HL-60 (cell line): ENCODE measurements at regions not wholly inside any gene's neighbourhood (a gene's known extent, or its start where the extent isn't known, plus 50 kb on each side); places are given as distances from the start of the nearest gene placed in this dataset.
"Not testable (repeated sequence)": the region's sequence is repeated elsewhere in the genome, so short reads cannot be mapped to it uniquely, and the experiment has no call there.

ENCODE experiments used
- DNase-seq, 2 experiments: peaks; one replicate each; pipeline ENCODE4 v3.0.0-alpha.2; 2010 to 2020; ENCODE audit warnings: low read depth in 1 of 2, low spot score in 1 of 2
- H3K27ac ChIP-seq: fragments of 250-450 bp; sonication (Bioruptor Pico); replicated peaks from 2 replicates; pipeline ENCODE4 v1.5.1; 2020; ENCODE audit warnings: mild to moderate bottlenecking, moderate library complexity
- H3K27me3 ChIP-seq: fragments of 250-450 bp; sonication (Bioruptor Pico); 2 replicates; pipeline ENCODE4 v1.5.1; 2021; ENCODE audit warnings: mild to moderate bottlenecking, moderate library complexity; ENCODE audit not compliant: insufficient read depth, poor library complexity, severe bottlenecking
- H3K4me3 ChIP-seq: replicated peaks from 2 replicates; pipeline ENCODE4 v1.5.1; 2011; ENCODE audit warnings: mild to moderate bottlenecking, control low read depth, low read length; ENCODE audit not compliant: insufficient read depth
- CTCF ChIP-seq: IDR thresholded peaks from one replicate; pipeline ENCODE4 v1.5.1; 2011; ENCODE audit warnings: low read length, control low read depth, inconsistent platforms; ENCODE audit not compliant: insufficient read depth
- GABPA ChIP-seq: IDR thresholded peaks from 2 replicates; pipeline ENCODE4 v1.6.1; 2012; ENCODE audit warnings: low read depth
- POLR2AphosphoS5 ChIP-seq: IDR thresholded peaks from 2 replicates; pipeline ENCODE4 v1.6.1; 2012; ENCODE audit warnings: low read depth
- REST ChIP-seq: IDR thresholded peaks from 2 replicates; pipeline ENCODE4 v1.6.1; 2012; ENCODE audit warnings: low read depth; ENCODE audit not compliant: insufficient replicate concordance
- SPI1 ChIP-seq: IDR thresholded peaks from 2 replicates; pipeline ENCODE4 v1.6.1; 2012; ENCODE audit warnings: low read depth, mild to moderate bottlenecking, borderline replicate concordance

- no peak for TF ChIP-seq SPI1
- TF ChIP-seq GABPA, result no peak
- TF ChIP-seq REST, result no peak
- TF ChIP-seq POLR2AphosphoS5, result no peak
- no peak for TF ChIP-seq CTCF
- no peak overlapping the region for H3K27ac ChIP-seq
- no peaks in the 10 kb centered on the region for H3K27me3 ChIP-seq
- DNase-seq, result no peak
- H3K4me3 ChIP-seq, result no peak overlapping the region
These were observed 752.4 kb upstream of the SEMA6A start for GRCh38 chr5:117326997-117327396.

- DNase-seq, result no peak
- TF ChIP-seq POLR2AphosphoS5, result no peak
- no peak for TF ChIP-seq CTCF
- no peak for TF ChIP-seq REST
- TF ChIP-seq GABPA, result no peak
- no peak for TF ChIP-seq SPI1
- Histone ChIP-seq H3K27me3 (no peaks in the 10 kb centered on the region), H3K4me3 (no peak overlapping the region), H3K27ac (no peak overlapping the region)
These were observed 743.9 kb upstream of the SEMA6A start for GRCh38 chr5:117318528-117318927.

GRCh38 chr5:117315170-117315569 is 740.5 kb upstream of the SEMA6A start:
- no peaks in the 10 kb centered on the region for H3K27me3 ChIP-seq
- H3K4me3 ChIP-seq, result no peak overlapping the region
- no peak overlapping the region for H3K27ac ChIP-seq
- DNase-seq, result no peak
- TF ChIP-seq GABPA, result no peak
- no peak for TF ChIP-seq SPI1
- TF ChIP-seq REST, result no peak
- TF ChIP-seq CTCF, result no peak
- no peak for TF ChIP-seq POLR2AphosphoS5

GRCh38 chr5:117304512-117305107 is 730.0 kb upstream of the SEMA6A start:
- not testable (repeated sequence) for H3K27ac ChIP-seq

More at GRCh38 chr5:117304512-117305107, 730.0 kb upstream of the SEMA6A start:
- not testable (repeated sequence) for H3K4me3 ChIP-seq, DNase-seq, H3K27me3 ChIP-seq
